Mesothelial cell of epicardium (in vitro differentiated cells): ENCODE measurements at regions not wholly inside any gene's neighbourhood (a gene's known extent, or its start where the extent isn't known, plus 50 kb on each side); places are given as distances from the start of the nearest gene placed in this dataset.

Source experiments
- DNase-seq, 2 experiments: peaks; one replicate each; pipeline ENCODE4 v3.0.0; 2021; ENCODE audit warnings: low spot score in 2 of 2; ENCODE audit not compliant: unreplicated experiment in 2 of 2
- H3K27ac Mint-ChIP-seq: 2 replicates; pipeline ENCODE4 v1.8.0; 2021; ENCODE audit warnings: mixed read lengths
- H3K27me3 Mint-ChIP-seq: 2 replicates; pipeline ENCODE4 v1.8.0; 2021; ENCODE audit warnings: low read depth, mixed read lengths
- H3K36me3 Mint-ChIP-seq: 2 replicates; pipeline ENCODE4 v1.8.0; 2021; ENCODE audit warnings: mixed read lengths
- H3K4me1 Mint-ChIP-seq: 2 replicates; pipeline ENCODE4 v1.8.0; 2021; ENCODE audit warnings: mixed read lengths
- H3K4me3 Mint-ChIP-seq: 2 replicates; pipeline ENCODE4 v1.8.0; 2021; ENCODE audit warnings: mild to moderate bottlenecking, moderate library complexity, mixed read lengths
- H3K9me3 Mint-ChIP-seq: 2 replicates; pipeline ENCODE4 v1.8.0; 2021; ENCODE audit warnings: mixed read lengths
- TF ChIP-seq, protein P1 (sequence below): fragments of 200-600 bp; sonication (generic); IDR thresholded peaks from one replicate; pipeline ENCODE4 v1.5.0; 2021; ENCODE audit warnings: antibody characterized with exemption; ENCODE audit not compliant: unreplicated experiment

DNA sequence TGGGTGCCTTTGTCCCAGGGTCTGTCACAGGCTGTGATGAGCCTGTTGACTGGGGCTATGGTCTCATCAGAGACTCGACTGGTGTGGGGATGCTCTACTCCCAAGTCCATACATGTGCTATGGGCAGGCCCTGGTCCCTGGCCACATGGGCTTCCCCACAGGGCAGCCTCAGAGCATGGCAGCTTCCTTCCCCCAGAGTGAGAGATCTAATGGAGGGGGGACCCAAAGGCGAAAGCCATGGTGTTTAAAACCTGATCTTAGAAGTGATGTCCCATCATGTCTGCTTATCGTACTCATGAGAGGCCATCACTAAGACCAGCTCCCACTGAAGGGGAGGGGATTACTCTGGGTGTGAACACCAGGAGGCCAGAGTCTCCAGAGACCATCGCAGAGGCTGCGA, 279.0 kb upstream of the RTL1 start:
- H3K4me1 Mint-ChIP-seq: peaks cover 8% of the 10 kb centered on the region
- H3K36me3 Mint-ChIP-seq: no peaks in the 10 kb centered on the region
- H3K9me3 Mint-ChIP-seq: peaks cover 4% of the 10 kb centered on the region
- no peak overlapping the region for H3K27ac Mint-ChIP-seq
- no peak overlapping the region for H3K4me3 Mint-ChIP-seq
- peaks cover 1% of the 10 kb centered on the region for H3K27me3 Mint-ChIP-seq
- no peak for DNase-seq
- TF ChIP-seq, protein P1, sequence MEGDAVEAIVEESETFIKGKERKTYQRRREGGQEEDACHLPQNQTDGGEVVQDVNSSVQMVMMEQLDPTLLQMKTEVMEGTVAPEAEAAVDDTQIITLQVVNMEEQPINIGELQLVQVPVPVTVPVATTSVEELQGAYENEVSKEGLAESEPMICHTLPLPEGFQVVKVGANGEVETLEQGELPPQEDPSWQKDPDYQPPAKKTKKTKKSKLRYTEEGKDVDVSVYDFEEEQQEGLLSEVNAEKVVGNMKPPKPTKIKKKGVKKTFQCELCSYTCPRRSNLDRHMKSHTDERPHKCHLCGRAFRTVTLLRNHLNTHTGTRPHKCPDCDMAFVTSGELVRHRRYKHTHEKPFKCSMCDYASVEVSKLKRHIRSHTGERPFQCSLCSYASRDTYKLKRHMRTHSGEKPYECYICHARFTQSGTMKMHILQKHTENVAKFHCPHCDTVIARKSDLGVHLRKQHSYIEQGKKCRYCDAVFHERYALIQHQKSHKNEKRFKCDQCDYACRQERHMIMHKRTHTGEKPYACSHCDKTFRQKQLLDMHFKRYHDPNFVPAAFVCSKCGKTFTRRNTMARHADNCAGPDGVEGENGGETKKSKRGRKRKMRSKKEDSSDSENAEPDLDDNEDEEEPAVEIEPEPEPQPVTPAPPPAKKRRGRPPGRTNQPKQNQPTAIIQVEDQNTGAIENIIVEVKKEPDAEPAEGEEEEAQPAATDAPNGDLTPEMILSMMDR: no peak

DNA sequence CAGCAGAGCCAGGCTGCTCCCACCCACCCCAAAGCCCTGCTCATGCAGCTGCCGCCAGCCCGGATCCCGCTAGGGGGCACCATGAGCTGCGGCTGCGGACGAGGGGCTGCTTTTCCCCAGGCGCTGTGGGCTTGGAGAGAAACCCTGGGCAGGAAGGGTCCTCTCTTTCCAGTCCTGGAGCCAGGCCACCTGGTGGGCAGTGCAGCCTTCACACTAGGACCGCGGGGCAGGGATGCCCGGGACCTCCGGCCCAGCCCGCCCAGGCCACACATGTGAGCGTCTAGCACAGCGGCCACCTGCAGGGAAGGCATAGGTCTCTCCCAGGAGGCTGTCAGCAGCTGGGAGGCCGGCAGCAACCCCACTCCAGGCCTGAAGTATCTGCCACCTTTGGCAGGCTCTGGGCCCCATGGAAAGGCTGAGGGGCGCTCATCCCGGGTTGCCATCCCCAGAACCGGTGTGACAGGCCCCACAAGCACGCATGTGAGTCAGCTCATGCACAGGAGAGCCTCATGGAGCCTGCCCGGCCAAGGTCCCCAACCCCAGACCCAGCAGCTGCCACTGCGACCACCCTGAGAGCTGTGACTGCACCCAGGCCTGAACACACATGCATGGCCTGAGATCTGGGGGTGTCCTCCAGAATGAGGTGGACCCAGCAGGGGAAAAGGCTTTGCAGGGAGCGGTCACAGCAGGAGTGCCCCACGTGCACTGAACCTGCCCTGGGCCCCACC, 280.0 kb upstream of the RTL1 start:
- Mint-ChIP-seq H3K9me3 (peaks cover 4% of the 10 kb centered on the region), H3K27me3 (peaks cover 1% of the 10 kb centered on the region), H3K36me3 (no peaks in the 10 kb centered on the region), H3K4me1 (no peaks in the 10 kb centered on the region), H3K4me3 (no peak overlapping the region), H3K27ac (no peak overlapping the region)
- TF ChIP-seq, protein P1: peak; percentile 65
- peak; percentile 53 to 80 for DNase-seq

DNA sequence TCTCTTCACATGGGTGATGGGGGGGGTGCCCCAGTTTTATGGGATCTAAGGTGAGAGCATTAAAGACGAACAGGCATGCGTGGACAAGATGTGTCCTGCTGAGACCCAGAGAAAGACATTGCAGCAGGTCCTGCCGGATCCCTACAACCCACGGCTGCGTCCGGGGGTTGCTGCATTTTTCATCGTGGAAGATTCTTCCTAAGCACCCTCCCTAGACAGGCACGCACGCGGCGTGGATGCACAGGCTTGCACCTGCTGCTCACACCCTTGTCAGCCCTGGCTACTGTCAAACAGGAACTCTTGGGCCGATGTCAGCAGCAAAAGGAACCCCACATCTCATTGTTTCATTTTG, 280.6 kb upstream of the RTL1 start:
- H3K36me3 Mint-ChIP-seq: no peaks in the 10 kb centered on the region
- no peak overlapping the region for H3K27ac Mint-ChIP-seq
- DNase-seq: peak in 1 of 2 experiments; percentile 29
- TF ChIP-seq, protein P1: no peak
- H3K27me3 Mint-ChIP-seq: peaks cover 1% of the 10 kb centered on the region
- no peaks in the 10 kb centered on the region for H3K4me1 Mint-ChIP-seq
- H3K4me3 Mint-ChIP-seq: no peak overlapping the region
- H3K9me3 Mint-ChIP-seq: peaks cover 4% of the 10 kb centered on the region

DNA sequence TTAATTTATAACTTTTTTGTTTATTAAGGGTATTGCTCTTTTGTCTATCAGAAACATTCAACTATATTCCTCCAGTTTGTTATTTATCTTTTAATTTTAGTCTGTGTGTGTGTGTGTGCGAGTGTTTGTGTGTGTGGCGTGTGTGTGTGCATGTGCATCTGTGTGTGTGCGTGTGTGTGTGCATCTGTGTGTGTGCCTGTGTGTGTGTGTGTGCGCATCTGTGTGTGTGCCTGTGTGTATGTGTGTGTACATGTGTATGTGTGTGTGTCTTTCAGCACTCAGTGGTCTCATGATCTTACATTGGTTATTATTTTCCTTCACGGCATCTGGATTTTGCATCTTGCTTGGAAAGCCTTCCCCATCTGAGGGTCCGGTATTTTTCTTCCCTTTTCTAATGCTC, 281.1 kb upstream of the RTL1 start:
- TF ChIP-seq, protein P1: no peak
- H3K36me3 Mint-ChIP-seq: no peaks in the 10 kb centered on the region
- DNase-seq: peak in 1 of 2 experiments; percentile 24
- no peak overlapping the region for H3K4me3 Mint-ChIP-seq
- peaks cover 4% of the 10 kb centered on the region for H3K9me3 Mint-ChIP-seq
- no peak overlapping the region for H3K27ac Mint-ChIP-seq
- H3K4me1 Mint-ChIP-seq: no peaks in the 10 kb centered on the region
- H3K27me3 Mint-ChIP-seq: peaks cover 3% of the 10 kb centered on the region

DNA sequence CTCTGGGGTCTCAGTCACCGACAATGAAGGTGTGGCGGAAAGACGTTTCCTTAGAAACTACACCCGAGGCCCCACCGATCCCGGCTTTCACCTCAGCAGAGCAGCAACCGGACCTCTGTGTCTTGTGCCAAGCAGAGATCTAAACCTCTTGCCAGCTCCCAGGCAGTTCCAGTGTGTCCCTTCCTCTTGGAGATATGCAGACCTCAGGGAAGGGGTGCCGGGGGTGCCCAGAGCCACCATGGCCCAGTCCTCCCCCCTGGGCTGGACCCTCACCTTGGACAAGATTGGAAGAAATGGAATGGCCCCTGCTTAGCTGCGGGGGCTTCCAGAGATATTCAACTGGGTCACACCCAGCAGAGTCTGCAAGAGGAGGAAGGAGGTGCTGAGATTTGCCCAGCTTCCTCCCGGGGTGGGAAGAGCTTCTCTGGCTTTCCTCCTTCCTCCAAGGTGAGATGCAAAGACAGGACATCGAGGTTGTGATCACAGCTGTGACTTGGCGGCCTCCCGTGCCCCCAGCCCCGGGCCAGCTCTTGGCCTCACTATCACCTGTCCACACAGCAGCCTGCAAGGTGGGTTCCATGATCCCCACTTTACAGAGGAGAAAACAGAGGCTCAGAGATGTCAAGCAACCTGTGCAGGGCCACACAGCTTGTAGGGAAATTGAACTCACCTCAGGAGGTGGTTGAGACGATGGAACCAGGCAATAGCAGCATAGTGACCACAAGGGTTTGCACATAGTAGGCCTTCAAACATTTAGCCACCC, 281.7 kb upstream of the RTL1 start:
- no peaks in the 10 kb centered on the region for H3K36me3 Mint-ChIP-seq
- peaks cover 4% of the 10 kb centered on the region for H3K27me3 Mint-ChIP-seq
- no peak overlapping the region for H3K4me3 Mint-ChIP-seq
- peaks cover 1% of the 10 kb centered on the region for H3K9me3 Mint-ChIP-seq
- H3K27ac Mint-ChIP-seq: no peak overlapping the region
- TF ChIP-seq, protein P1: no peak
- H3K4me1 Mint-ChIP-seq: no peaks in the 10 kb centered on the region
- DNase-seq: peak in 1 of 2 experiments; percentile 22
